GM12891 (cell line): ENCODE measurements at regions not wholly inside any gene's neighbourhood (a gene's known extent, or its start where the extent isn't known, plus 50 kb on each side); places are given as distances from the start of the nearest gene placed in this dataset.

Experiments
- POLR2A ChIP-seq: IDR thresholded peaks from 2 replicates; pipeline ENCODE4 v1.6.1; 2011; ENCODE audit warnings: low read depth, low read length, control low read depth
- TAF1 ChIP-seq: IDR thresholded peaks from 2 replicates; pipeline ENCODE4 v1.6.1; 2011; ENCODE audit warnings: low read depth, low read length, control low read depth

DNA sequence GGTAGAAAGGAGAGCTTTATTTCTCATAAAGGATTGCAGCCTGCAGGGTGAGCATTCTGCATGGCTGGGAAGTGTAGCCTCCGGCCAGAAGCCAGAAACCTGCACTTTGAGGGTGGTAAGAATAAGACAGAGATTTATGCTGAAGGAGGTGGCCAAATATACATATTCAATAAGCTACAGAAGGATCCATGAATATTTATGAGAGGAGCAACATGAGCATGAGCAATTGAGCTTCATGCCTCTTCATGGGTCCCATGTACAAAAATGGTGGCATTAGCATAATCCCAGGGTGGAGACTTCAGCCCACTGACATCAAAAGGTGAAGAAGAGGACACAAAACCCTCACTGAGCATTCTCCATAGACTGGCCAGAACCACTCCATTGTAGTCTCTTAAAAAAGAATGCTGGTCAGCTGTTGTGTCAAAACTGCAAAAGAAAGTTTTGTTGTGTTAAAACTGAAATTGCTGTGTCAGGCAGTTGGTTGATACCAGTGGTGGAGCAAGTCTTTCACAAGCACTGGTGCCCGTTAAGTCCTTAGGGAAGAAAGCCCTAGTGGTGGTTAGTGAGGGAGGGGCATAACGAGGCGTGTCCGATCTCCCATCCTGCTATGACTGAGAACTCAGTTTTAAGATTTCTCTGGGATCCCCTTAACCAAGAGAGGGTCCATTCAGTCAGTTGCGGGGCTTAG is 160.8 kb upstream of the MAP1B start:
- TF ChIP-seq TAF1 (no peak), POLR2A (no peak)
